ENCODE measurements at regions not wholly inside any gene's neighbourhood (a gene's known extent, or its start where the extent isn't known, plus 50 kb on each side); places are given as distances from the start of the nearest gene placed in this dataset.

- Histone ChIP-seq H3K9ac (no peak overlapping the region), H3K9me3 (no peaks in the 10 kb centered on the region; the same call in 1 of the 2 replicates), H3K27ac (ENCODE audit: low read depth in 2 of 2, low read length in 1 of 2) (no peak overlapping the region), H2AFZ (ENCODE audit: low read depth) (no peak overlapping the region), H3K27me3 (ENCODE audit: insufficient read depth) (no peaks in the 10 kb centered on the region), H3K9me2 (no peaks in the 10 kb centered on the region), H4K20me1 (ENCODE audit: insufficient read depth) (no peaks in the 10 kb centered on the region), H3K4me3 (ENCODE audit: low read depth in 2 of 2, low read length in 1 of 2) (no peak overlapping the region), H3K4me1 (ENCODE audit: control insufficient read depth in 1 of 2, insufficient read depth in 2 of 2, low read depth in 1 of 2, low read length in 1 of 2) (no peaks in the 10 kb centered on the region), H3K4me2 (no peak overlapping the region), H3K79me2 (ENCODE audit: insufficient read depth) (no peaks in the 10 kb centered on the region), H3F3A (replicated peaks; ENCODE audit: insufficient read depth) (no peaks in the 10 kb centered on the region), H3K36me3 (replicated peaks in 1 of 2; ENCODE audit: control insufficient read depth in 1 of 2, insufficient read depth in 2 of 2, low read length in 1 of 2) (no peaks in the 10 kb centered on the region)
- 48% methylated on average over 12 of the region's 12 CpGs for WGBS (ENCODE audit: low lambda C conversion rate)
- CTCF ChIA-PET: interaction anchor here (6.1 kb wide), 1 partner anchor 11 kb away, joined by 34 read pairs; no protein-coding TSS in a partner anchor
- TF ChIP-seq USF2 (IDR thresholded peaks at IDR 0.05; ENCODE audit: borderline replicate concordance, low read depth, low read length) (no peak), CHD2 (IDR thresholded peaks at IDR 0.05; ENCODE audit: low read length, partially characterized antibody) (no peak)
- TF ChIP-seq, protein P1, sequence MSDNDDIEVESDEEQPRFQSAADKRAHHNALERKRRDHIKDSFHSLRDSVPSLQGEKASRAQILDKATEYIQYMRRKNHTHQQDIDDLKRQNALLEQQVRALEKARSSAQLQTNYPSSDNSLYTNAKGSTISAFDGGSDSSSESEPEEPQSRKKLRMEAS (IDR thresholded peaks at IDR 0.05; ENCODE audit: low read depth): no peak
- POLR2A ChIA-PET: no interaction called here
- no peak for DNase-seq
Observed at GRCh38 chr18:47737198-47737830, 193.1 kb downstream of the SMAD2 start.

GRCh38 chr18:47736376-47737140, 193.9 kb downstream of the SMAD2 start:
- Histone ChIP-seq H3F3A (replicated peaks; ENCODE audit: insufficient read depth) (no peaks in the 10 kb centered on the region), H3K36me3 (replicated peaks in 1 of 2; ENCODE audit: control insufficient read depth in 1 of 2, insufficient read depth in 2 of 2, low read length in 1 of 2) (no peaks in the 10 kb centered on the region), H3K79me2 (ENCODE audit: insufficient read depth) (no peaks in the 10 kb centered on the region), H3K27ac (ENCODE audit: low read depth in 2 of 2, low read length in 1 of 2) (no peak overlapping the region), H3K9me3 (no peaks in the 10 kb centered on the region; the same call in 1 of the 2 replicates), H2AFZ (ENCODE audit: low read depth) (no peak overlapping the region), H3K9me2 (no peaks in the 10 kb centered on the region), H3K4me1 (ENCODE audit: control insufficient read depth in 1 of 2, insufficient read depth in 2 of 2, low read depth in 1 of 2, low read length in 1 of 2) (no peaks in the 10 kb centered on the region), H3K9ac (no peak overlapping the region), H3K4me2 (no peak overlapping the region), H4K20me1 (ENCODE audit: insufficient read depth) (no peaks in the 10 kb centered on the region), H3K27me3 (ENCODE audit: insufficient read depth) (no peaks in the 10 kb centered on the region), H3K4me3 (ENCODE audit: low read depth in 2 of 2, low read length in 1 of 2) (no peak overlapping the region)
- no peak for DNase-seq
- POLR2A ChIA-PET: no interaction called here
- CTCF ChIA-PET: interaction anchor here (6.1 kb wide), 1 partner anchor 12 kb away, joined by 34 read pairs; no protein-coding TSS in a partner anchor
- WGBS (ENCODE audit: low lambda C conversion rate): 10% methylated on average over 5 of the region's 5 CpGs
- TF ChIP-seq RFX5 (IDR thresholded peaks at IDR 0.05; ENCODE audit: low read length) (no peak), GATA2 (CRISPR knock-in tag; IDR thresholded peaks at IDR 0.05) (no peak), JUND (IDR thresholded peaks at IDR 0.05) (no peak), TAF1 (IDR thresholded peaks at IDR 0.05; ENCODE audit: borderline replicate concordance, low read depth, low read length) (no peak), ELF1 (IDR thresholded peaks at IDR 0.05) (no peak)

Data from SK-N-SH (cell line).